H9 (cell line): ENCODE measurements at regions not wholly inside any gene's neighbourhood (a gene's known extent, or its start where the extent isn't known, plus 50 kb on each side); places are given as distances from the start of the nearest gene placed in this dataset.

Source experiments
- DNase-seq: peaks from one replicate; pipeline ENCODE4 v3.0.0-alpha.2; 2017
- H2AFZ ChIP-seq: one replicate; pipeline ENCODE4 v1.6.1; 2013; ENCODE audit warnings: mild to moderate bottlenecking, low read length, control low read depth, moderate library complexity
- H2AK5ac ChIP-seq: 2 replicates; pipeline ENCODE4 v1.6.1; 2013; ENCODE audit warnings: low read length, control low read depth, mixed read lengths; ENCODE audit not compliant: insufficient read length
- H2BK120ac ChIP-seq: one replicate; pipeline ENCODE4 v1.6.1; 2013; ENCODE audit warnings: low read depth, mild to moderate bottlenecking, low read length, control low read depth, inconsistent platforms; ENCODE audit not compliant: poor library complexity, severe bottlenecking
- H2BK12ac ChIP-seq: 2 replicates; pipeline ENCODE4 v1.6.1; 2013; ENCODE audit warnings: low read length, control low read depth, mixed read lengths, low read depth; ENCODE audit not compliant: insufficient read length
- H2BK15ac ChIP-seq: 2 replicates; pipeline ENCODE4 v1.6.1; 2013; ENCODE audit warnings: low read depth, low read length, control low read depth
- H2BK20ac ChIP-seq: one replicate; pipeline ENCODE4 v1.6.1; 2013; ENCODE audit warnings: low read depth, mild to moderate bottlenecking, low read length, control low read depth, inconsistent platforms; ENCODE audit not compliant: poor library complexity, severe bottlenecking
- H2BK5ac ChIP-seq: 2 replicates; pipeline ENCODE4 v1.6.1; 2013; ENCODE audit warnings: low read length, control low read depth, mixed read lengths; ENCODE audit not compliant: insufficient read length
- H3K14ac ChIP-seq: 2 replicates; pipeline ENCODE4 v1.6.1; 2013; ENCODE audit warnings: low read length, control low read depth; ENCODE audit not compliant: insufficient read depth
- H3K18ac ChIP-seq: 2 replicates; pipeline ENCODE4 v1.6.1; 2013; ENCODE audit warnings: low read depth, mild to moderate bottlenecking, mixed read lengths, low read length, control low read depth; ENCODE audit not compliant: insufficient read length
- H3K23ac ChIP-seq: 2 replicates; pipeline ENCODE4 v1.6.1; 2013; ENCODE audit warnings: low read length, control low read depth, mixed read lengths, low read depth; ENCODE audit not compliant: insufficient read length
- H3K23me2 ChIP-seq: 2 replicates; pipeline ENCODE4 v1.6.1; 2013; ENCODE audit warnings: low read depth, mild to moderate bottlenecking, mixed read lengths, low read length, control low read depth; ENCODE audit not compliant: insufficient read length, poor library complexity, severe bottlenecking
- H3K27ac ChIP-seq: 2 replicates; pipeline ENCODE4 v1.5.1; 2013; ENCODE audit warnings: low read length, control low read depth, mixed read lengths, low read depth; ENCODE audit not compliant: insufficient read length
- H3K27me3 ChIP-seq: 2 replicates; pipeline ENCODE4 v1.6.1; 2013; ENCODE audit warnings: low read length, control low read depth, inconsistent platforms; ENCODE audit not compliant: insufficient read depth
- H3K4ac ChIP-seq: 2 replicates; pipeline ENCODE4 v1.6.1; 2013; ENCODE audit warnings: low read depth, mild to moderate bottlenecking, control low read depth, inconsistent platforms, low read length, moderate library complexity
- H3K4me1 ChIP-seq: 2 replicates; pipeline ENCODE4 v1.6.1; 2013; ENCODE audit warnings: low read length, control low read depth, inconsistent platforms; ENCODE audit not compliant: insufficient read depth
- H3K4me2 ChIP-seq: 2 replicates; pipeline ENCODE4 v1.6.1; 2013; ENCODE audit warnings: low read length, control low read depth, mixed read lengths; ENCODE audit not compliant: insufficient read length, insufficient read depth
- H3K56ac ChIP-seq: 2 replicates; pipeline ENCODE4 v1.6.1; 2013; ENCODE audit warnings: low read depth, mild to moderate bottlenecking, mixed read lengths, low read length, control low read depth; ENCODE audit not compliant: insufficient read length
- H3K79me1 ChIP-seq: 2 replicates; pipeline ENCODE4 v1.6.1; 2013; ENCODE audit warnings: low read depth, mild to moderate bottlenecking, moderate library complexity, low read length, control low read depth, inconsistent platforms; ENCODE audit not compliant: insufficient read depth, poor library complexity, severe bottlenecking
- H3K79me2 ChIP-seq: 2 replicates; pipeline ENCODE4 v1.6.1; 2013; ENCODE audit warnings: low read length, control low read depth, inconsistent platforms; ENCODE audit not compliant: insufficient read depth
- H3K9ac ChIP-seq: 2 replicates; pipeline ENCODE4 v1.6.1; 2013; ENCODE audit warnings: low read length, control low read depth, mixed read lengths; ENCODE audit not compliant: insufficient read length; ENCODE audit errors: extremely low read depth
- H3K9me3 ChIP-seq: one replicate; pipeline ENCODE4 v1.6.1; 2013; ENCODE audit warnings: low read depth, low read length, inconsistent platforms; ENCODE audit not compliant: control insufficient read depth
- H3T11ph ChIP-seq: one replicate; pipeline ENCODE4 v1.6.1; 2013; ENCODE audit warnings: mild to moderate bottlenecking, low read length, control low read depth, inconsistent platforms
- H4K20me1 ChIP-seq: one replicate; pipeline ENCODE4 v1.6.1; 2013; ENCODE audit not compliant: control insufficient read depth, insufficient read length, insufficient read depth
- H4K5ac ChIP-seq: 2 replicates; pipeline ENCODE4 v1.6.1; 2013; ENCODE audit warnings: low read depth, mild to moderate bottlenecking, mixed read lengths, low read length, control low read depth; ENCODE audit not compliant: insufficient read length
- H4K8ac ChIP-seq: replicated peaks from 2 replicates; pipeline ENCODE4 v1.6.1; 2013; ENCODE audit warnings: low read length, control low read depth, mixed read lengths, low read depth; ENCODE audit not compliant: insufficient read length
- H4K91ac ChIP-seq: 2 replicates; pipeline ENCODE4 v1.6.1; 2013; ENCODE audit warnings: low read depth, mild to moderate bottlenecking, moderate library complexity, mixed read lengths, low read length, control low read depth; ENCODE audit not compliant: insufficient read length
- H3K27ac Mint-ChIP-seq, 3 experiments: 2 replicates in 2 of 3; 3 replicates in 1 of 3; pipeline ENCODE4 v1.8.0; 2020 to 2021; ENCODE audit warnings: mixed read lengths in 3 of 3, mild to moderate bottlenecking in 1 of 3, moderate library complexity in 1 of 3
- H3K27me3 Mint-ChIP-seq: 2 replicates; pipeline ENCODE4 v1.8.0; 2021; ENCODE audit warnings: low read depth, mild to moderate bottlenecking, moderate library complexity, mixed read lengths
- H3K36me3 Mint-ChIP-seq, 3 experiments: 2 replicates in 2 of 3; 3 replicates in 1 of 3; pipeline ENCODE4 v1.8.0; 2020 to 2021; ENCODE audit warnings: low read depth in 3 of 3, mixed read lengths in 3 of 3; ENCODE audit not compliant: insufficient read depth in 1 of 3
- H3K4me1 Mint-ChIP-seq, 2 experiments: 2 replicates each; pipeline ENCODE4 v1.8.0; 2020; ENCODE audit warnings: mixed read lengths in 2 of 2
- H3K4me3 Mint-ChIP-seq, 2 experiments: 2 replicates in 1 of 2; 3 replicates in 1 of 2; pipeline ENCODE4 v1.8.0; 2020 to 2021; ENCODE audit warnings: mild to moderate bottlenecking in 2 of 2, mixed read lengths in 2 of 2, moderate library complexity in 1 of 2
- H3K9me3 Mint-ChIP-seq, 2 experiments: 2 replicates in 1 of 2; 3 replicates in 1 of 2; pipeline ENCODE4 v1.8.0; 2020; ENCODE audit warnings: mild to moderate bottlenecking in 2 of 2, mixed read lengths in 2 of 2, moderate library complexity in 1 of 2
- WGBS: extraction: QIAGEN DNeasy Blood & Tissue Kit; methylation state at CpG from one replicate; pipeline ENCODE4 v1.1.7; 2013; ENCODE audit warnings: missing lambda C conversion rate, low lambda C conversion rate, mixed read lengths; ENCODE audit not compliant: insufficient read length; ENCODE audit errors: extremely low coverage; 5-methylcytosine and 5-hydroxymethylcytosine counted together
- TF ChIP-seq, protein P1 (sequence below): fragments of 200-600 bp; sonication (generic); conservative IDR thresholded peaks from 3 replicates; pipeline ENCODE4 v1.8.0; 2021; ENCODE audit warnings: antibody characterized with exemption, mild to moderate bottlenecking

DNA sequence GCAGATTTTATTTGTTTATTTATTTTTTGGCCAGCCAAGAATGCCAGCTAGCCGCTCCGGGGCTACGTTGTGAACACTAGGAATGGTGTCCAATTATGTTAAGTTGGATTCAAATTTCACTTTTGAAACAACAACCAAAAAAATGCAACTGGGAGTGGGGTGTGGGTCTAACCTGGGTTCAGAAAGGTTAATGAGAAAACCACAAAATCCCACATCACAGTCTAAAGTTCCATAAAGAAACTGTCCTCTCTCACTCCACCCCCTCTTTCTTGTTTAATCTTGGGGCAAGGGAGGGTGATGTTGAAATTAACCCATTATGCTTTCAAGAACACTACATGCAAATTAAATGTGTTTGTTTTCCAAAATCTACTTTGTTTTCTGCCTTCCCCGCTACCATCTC, 77.2 kb downstream of the LINC00237 start:
- Histone ChIP-seq H2AFZ (no peak overlapping the region), H2BK12ac (no peak overlapping the region), H3K23me2 (no peaks in the 10 kb centered on the region), H2AK5ac (no peak overlapping the region), H3K79me1 (no peaks in the 10 kb centered on the region), H4K5ac (no peak overlapping the region), H3K79me2 (no peaks in the 10 kb centered on the region), H2BK20ac (no peak overlapping the region), H2BK15ac (no peak overlapping the region), H4K20me1 (no peaks in the 10 kb centered on the region), H3K4me1 (no peaks in the 10 kb centered on the region), H4K8ac (no peak overlapping the region), H3K9ac (no peak overlapping the region), H3K56ac (no peak overlapping the region), H3K18ac (no peak overlapping the region), H3K23ac (no peak overlapping the region), H3K14ac (no peak overlapping the region), H3T11ph (no peak overlapping the region), H3K9me3 (no peaks in the 10 kb centered on the region), H2BK120ac (no peak overlapping the region), H3K27ac (no peak overlapping the region), H3K27me3 (no peaks in the 10 kb centered on the region), H3K4ac (no peak overlapping the region), H4K91ac (no peak overlapping the region), H2BK5ac (no peak overlapping the region), H3K4me2 (no peak overlapping the region)
- no CpG with 5 or more reads among the region's 4 CpGs for WGBS
- DNase-seq: no peak
- Mint-ChIP-seq H3K27ac (no peak overlapping the region), H3K9me3 (no peaks in the 10 kb centered on the region), H3K4me1 (peaks cover 4 to 12% of the 10 kb centered on the region in 2 experiments), H3K36me3 (no peaks in the 10 kb centered on the region; a peak in 1 of 7 replicates), H3K27me3 (peaks cover 2% of the 10 kb centered on the region; the same call in 1 of the 2 replicates), H3K4me3 (no peak overlapping the region)
- TF ChIP-seq, protein P1, sequence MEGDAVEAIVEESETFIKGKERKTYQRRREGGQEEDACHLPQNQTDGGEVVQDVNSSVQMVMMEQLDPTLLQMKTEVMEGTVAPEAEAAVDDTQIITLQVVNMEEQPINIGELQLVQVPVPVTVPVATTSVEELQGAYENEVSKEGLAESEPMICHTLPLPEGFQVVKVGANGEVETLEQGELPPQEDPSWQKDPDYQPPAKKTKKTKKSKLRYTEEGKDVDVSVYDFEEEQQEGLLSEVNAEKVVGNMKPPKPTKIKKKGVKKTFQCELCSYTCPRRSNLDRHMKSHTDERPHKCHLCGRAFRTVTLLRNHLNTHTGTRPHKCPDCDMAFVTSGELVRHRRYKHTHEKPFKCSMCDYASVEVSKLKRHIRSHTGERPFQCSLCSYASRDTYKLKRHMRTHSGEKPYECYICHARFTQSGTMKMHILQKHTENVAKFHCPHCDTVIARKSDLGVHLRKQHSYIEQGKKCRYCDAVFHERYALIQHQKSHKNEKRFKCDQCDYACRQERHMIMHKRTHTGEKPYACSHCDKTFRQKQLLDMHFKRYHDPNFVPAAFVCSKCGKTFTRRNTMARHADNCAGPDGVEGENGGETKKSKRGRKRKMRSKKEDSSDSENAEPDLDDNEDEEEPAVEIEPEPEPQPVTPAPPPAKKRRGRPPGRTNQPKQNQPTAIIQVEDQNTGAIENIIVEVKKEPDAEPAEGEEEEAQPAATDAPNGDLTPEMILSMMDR: no peak
